Nucleus accumbens (tissue), 56 donors: ENCODE measurements at regions not wholly inside any gene's neighbourhood (a gene's known extent, or its start where the extent isn't known, plus 50 kb on each side); places are given as distances from the start of the nearest gene placed in this dataset.
A peak's percentile ranks its signal among the peaks of the same experiment; 100 is the strongest.
"Not testable (repeated sequence)": the region's sequence is repeated elsewhere in the genome, so short reads cannot be mapped to it uniquely, and the experiment has no call there.

Source experiments
- DNase-seq, 56 donors: peaks; one replicate each; lab custom pipeline; 2025; lab: John Stamatoyannopoulos, UW

- no peak for DNase-seq
Measured at GRCh38 chr20:11153819-11154218, 480.0 kb upstream of the JAG1 start.

GRCh38 chr20:11155156-11155756 is 481.5 kb upstream of the JAG1 start:
- DNase-seq, result no peak

- DNase-seq, result no peak
Measured at GRCh38 chr20:11156922-11157321, 483.1 kb upstream of the JAG1 start.

- DNase-seq, result no peak
Measured at GRCh38 chr20:11158146-11158545, 484.3 kb upstream of the JAG1 start.

- no peak for DNase-seq
Measured at GRCh38 chr20:11158589-11158988, 484.8 kb upstream of the JAG1 start.

GRCh38 chr20:11159728-11160127 is 485.9 kb upstream of the JAG1 start:
- peak in 30 of 56 donors; percentile 1 to 53 (median 10) for DNase-seq

GRCh38 chr20:11162026-11162775 is 488.4 kb upstream of the JAG1 start:
- no peak for DNase-seq

- no peak for DNase-seq
Measured at GRCh38 chr20:11165789-11166188, 492.0 kb upstream of the JAG1 start.

GRCh38 chr20:11166712-11167111 is 492.9 kb upstream of the JAG1 start:
- no peak for DNase-seq

GRCh38 chr20:11168026-11168425 is 494.2 kb upstream of the JAG1 start:
- no peak for DNase-seq

- DNase-seq, result no peak
Measured at GRCh38 chr20:11170025-11170424, 496.2 kb upstream of the JAG1 start.

GRCh38 chr20:11170565-11170964 is 496.8 kb upstream of the JAG1 start:
- DNase-seq, result no peak

GRCh38 chr20:11172881-11173280 is 499.1 kb upstream of the JAG1 start:
- no peak for DNase-seq

GRCh38 chr20:11173916-11174315 is 500.1 kb upstream of the JAG1 start:
- DNase-seq, result no peak

- no peak for DNase-seq
Measured at GRCh38 chr20:11174861-11175260, 501.1 kb upstream of the JAG1 start.

GRCh38 chr20:11176431-11176830 is 502.6 kb upstream of the JAG1 start:
- no peak for DNase-seq

- no peak for DNase-seq
Measured at GRCh38 chr20:11178946-11179654, 505.3 kb upstream of the JAG1 start.

GRCh38 chr20:11180186-11180585 is 506.4 kb upstream of the JAG1 start:
- no peak for DNase-seq

GRCh38 chr20:11181129-11181528 is 507.3 kb upstream of the JAG1 start:
- DNase-seq, result not testable (repeated sequence)

- DNase-seq, result no peak
Measured at GRCh38 chr20:11181966-11182365, 508.2 kb upstream of the JAG1 start.

- no peak for DNase-seq
Measured at GRCh38 chr20:11182720-11183119, 508.9 kb upstream of the JAG1 start.
